ENCODE measurements at regions not wholly inside any gene's neighbourhood (a gene's known extent, or its start where the extent isn't known, plus 50 kb on each side); places are given as distances from the start of the nearest gene placed in this dataset.

DNA sequence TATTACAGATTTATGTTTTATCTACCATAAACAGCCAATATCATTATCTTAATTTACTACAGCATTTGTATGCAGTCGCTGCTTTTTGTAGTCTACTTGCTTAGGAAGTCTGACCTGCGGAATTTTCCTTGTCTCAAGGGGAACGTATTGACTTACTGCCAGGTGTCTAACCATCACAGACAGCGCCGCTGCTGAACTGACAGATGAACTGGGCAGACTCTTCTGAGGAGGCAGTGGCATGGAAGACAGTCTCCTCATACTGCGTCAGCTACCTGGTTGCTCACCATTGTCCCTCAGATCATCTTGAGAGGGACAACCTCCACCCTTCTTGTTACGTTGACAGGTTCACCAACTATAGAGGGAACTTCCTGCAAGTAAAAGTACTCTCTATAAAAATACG, 574.3 kb upstream of the ZNF462 start:
- TF ChIP-seq, protein P1, sequence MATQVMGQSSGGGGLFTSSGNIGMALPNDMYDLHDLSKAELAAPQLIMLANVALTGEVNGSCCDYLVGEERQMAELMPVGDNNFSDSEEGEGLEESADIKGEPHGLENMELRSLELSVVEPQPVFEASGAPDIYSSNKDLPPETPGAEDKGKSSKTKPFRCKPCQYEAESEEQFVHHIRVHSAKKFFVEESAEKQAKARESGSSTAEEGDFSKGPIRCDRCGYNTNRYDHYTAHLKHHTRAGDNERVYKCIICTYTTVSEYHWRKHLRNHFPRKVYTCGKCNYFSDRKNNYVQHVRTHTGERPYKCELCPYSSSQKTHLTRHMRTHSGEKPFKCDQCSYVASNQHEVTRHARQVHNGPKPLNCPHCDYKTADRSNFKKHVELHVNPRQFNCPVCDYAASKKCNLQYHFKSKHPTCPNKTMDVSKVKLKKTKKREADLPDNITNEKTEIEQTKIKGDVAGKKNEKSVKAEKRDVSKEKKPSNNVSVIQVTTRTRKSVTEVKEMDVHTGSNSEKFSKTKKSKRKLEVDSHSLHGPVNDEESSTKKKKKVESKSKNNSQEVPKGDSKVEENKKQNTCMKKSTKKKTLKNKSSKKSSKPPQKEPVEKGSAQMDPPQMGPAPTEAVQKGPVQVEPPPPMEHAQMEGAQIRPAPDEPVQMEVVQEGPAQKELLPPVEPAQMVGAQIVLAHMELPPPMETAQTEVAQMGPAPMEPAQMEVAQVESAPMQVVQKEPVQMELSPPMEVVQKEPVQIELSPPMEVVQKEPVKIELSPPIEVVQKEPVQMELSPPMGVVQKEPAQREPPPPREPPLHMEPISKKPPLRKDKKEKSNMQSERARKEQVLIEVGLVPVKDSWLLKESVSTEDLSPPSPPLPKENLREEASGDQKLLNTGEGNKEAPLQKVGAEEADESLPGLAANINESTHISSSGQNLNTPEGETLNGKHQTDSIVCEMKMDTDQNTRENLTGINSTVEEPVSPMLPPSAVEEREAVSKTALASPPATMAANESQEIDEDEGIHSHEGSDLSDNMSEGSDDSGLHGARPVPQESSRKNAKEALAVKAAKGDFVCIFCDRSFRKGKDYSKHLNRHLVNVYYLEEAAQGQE (IDR thresholded peaks at IDR 0.05), result no peak
- TF ChIP-seq, protein P2, sequence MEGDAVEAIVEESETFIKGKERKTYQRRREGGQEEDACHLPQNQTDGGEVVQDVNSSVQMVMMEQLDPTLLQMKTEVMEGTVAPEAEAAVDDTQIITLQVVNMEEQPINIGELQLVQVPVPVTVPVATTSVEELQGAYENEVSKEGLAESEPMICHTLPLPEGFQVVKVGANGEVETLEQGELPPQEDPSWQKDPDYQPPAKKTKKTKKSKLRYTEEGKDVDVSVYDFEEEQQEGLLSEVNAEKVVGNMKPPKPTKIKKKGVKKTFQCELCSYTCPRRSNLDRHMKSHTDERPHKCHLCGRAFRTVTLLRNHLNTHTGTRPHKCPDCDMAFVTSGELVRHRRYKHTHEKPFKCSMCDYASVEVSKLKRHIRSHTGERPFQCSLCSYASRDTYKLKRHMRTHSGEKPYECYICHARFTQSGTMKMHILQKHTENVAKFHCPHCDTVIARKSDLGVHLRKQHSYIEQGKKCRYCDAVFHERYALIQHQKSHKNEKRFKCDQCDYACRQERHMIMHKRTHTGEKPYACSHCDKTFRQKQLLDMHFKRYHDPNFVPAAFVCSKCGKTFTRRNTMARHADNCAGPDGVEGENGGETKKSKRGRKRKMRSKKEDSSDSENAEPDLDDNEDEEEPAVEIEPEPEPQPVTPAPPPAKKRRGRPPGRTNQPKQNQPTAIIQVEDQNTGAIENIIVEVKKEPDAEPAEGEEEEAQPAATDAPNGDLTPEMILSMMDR (IDR thresholded peaks at IDR 0.05; ENCODE audit: low read depth, low read length, missing input control), result no peak
- no peak for TF ChIP-seq HNF4G (IDR thresholded peaks at IDR 0.05)
- TF ChIP-seq SP1 (IDR thresholded peaks at IDR 0.05), result no peak
- no peak for TF ChIP-seq RAD21 (IDR thresholded peaks at IDR 0.05)
- TF ChIP-seq JUND (IDR thresholded peaks at IDR 0.05), result no peak
- TF ChIP-seq, protein P3, sequence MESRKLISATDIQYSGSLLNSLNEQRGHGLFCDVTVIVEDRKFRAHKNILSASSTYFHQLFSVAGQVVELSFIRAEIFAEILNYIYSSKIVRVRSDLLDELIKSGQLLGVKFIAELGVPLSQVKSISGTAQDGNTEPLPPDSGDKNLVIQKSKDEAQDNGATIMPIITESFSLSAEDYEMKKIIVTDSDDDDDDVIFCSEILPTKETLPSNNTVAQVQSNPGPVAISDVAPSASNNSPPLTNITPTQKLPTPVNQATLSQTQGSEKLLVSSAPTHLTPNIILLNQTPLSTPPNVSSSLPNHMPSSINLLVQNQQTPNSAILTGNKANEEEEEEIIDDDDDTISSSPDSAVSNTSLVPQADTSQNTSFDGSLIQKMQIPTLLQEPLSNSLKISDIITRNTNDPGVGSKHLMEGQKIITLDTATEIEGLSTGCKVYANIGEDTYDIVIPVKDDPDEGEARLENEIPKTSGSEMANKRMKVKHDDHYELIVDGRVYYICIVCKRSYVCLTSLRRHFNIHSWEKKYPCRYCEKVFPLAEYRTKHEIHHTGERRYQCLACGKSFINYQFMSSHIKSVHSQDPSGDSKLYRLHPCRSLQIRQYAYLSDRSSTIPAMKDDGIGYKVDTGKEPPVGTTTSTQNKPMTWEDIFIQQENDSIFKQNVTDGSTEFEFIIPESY (IDR thresholded peaks at IDR 0.05), result no peak
- no peak for TF ChIP-seq NR2F2 (IDR thresholded peaks at IDR 0.05)
- TF ChIP-seq, protein P4, sequence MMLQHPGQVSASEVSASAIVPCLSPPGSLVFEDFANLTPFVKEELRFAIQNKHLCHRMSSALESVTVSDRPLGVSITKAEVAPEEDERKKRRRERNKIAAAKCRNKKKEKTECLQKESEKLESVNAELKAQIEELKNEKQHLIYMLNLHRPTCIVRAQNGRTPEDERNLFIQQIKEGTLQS (IDR thresholded peaks at IDR 0.05), result no peak
- TF ChIP-seq EGR1 (IDR thresholded peaks at IDR 0.05; ENCODE audit: low read depth in 2 of 2), result no peak
- TF ChIP-seq HNF4A (conservative IDR thresholded peaks at IDR 0.05), result no peak

Measured in liver (tissue), 3 donors.